22Rv1 (cell line): ENCODE measurements at regions not wholly inside any gene's neighbourhood (a gene's known extent, or its start where the extent isn't known, plus 50 kb on each side); places are given as distances from the start of the nearest gene placed in this dataset.

Experiments
- ZFX ChIP-seq: fragments of 450-650 bp; IDR thresholded peaks from 2 replicates; pipeline ENCODE4 v1.6.1; 2017; ENCODE audit warnings: antibody characterized with exemption, borderline replicate concordance
- TF ChIP-seq, protein P1 (sequence below): fragments of 450-650 bp; IDR thresholded peaks from 2 replicates; pipeline ENCODE4 v1.5.1; 2017; ENCODE audit warnings: mild to moderate bottlenecking

DNA sequence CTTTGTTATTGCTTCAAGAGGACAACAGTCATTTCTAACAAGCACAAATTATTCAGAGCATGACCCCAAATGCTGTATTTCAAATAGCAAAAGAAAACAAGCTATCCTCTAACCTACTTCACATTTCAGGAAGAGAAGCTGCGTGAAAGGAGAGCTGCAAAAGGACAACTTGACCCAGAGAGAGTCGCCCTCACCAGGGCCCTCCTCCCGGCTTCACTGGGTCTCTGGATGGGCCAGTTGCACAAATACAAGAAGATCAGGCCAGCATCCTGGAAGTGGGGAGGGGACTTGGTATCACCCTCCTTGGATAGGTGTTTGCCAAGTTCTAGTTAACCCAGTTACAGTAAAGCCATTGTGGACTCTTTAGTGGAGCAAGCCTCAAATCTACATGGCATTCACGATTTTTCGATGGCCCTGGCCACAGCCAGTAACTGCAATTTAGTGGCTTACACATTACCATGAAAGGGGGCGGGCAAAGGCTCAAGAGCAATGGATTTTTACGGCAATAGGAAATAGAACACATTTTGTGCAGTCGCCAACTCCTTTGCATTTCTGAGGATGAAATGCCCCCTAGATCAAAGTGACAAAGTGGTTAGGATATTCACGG is 166.9 kb upstream of the DIO2 start:
- TF ChIP-seq, protein P1, sequence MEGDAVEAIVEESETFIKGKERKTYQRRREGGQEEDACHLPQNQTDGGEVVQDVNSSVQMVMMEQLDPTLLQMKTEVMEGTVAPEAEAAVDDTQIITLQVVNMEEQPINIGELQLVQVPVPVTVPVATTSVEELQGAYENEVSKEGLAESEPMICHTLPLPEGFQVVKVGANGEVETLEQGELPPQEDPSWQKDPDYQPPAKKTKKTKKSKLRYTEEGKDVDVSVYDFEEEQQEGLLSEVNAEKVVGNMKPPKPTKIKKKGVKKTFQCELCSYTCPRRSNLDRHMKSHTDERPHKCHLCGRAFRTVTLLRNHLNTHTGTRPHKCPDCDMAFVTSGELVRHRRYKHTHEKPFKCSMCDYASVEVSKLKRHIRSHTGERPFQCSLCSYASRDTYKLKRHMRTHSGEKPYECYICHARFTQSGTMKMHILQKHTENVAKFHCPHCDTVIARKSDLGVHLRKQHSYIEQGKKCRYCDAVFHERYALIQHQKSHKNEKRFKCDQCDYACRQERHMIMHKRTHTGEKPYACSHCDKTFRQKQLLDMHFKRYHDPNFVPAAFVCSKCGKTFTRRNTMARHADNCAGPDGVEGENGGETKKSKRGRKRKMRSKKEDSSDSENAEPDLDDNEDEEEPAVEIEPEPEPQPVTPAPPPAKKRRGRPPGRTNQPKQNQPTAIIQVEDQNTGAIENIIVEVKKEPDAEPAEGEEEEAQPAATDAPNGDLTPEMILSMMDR = no peak
- no peak for TF ChIP-seq ZFX
